OCI-LY1 (cell line): ENCODE measurements at regions not wholly inside any gene's neighbourhood (a gene's known extent, or its start where the extent isn't known, plus 50 kb on each side); places are given as distances from the start of the nearest gene placed in this dataset.

Experiments
- H2AFZ ChIP-seq: fragments of 200-600 bp; sonication (generic), shearing (Covaris generic); 2 replicates; pipeline ENCODE4 v1.6.0; 2014; ENCODE audit warnings: antibody characterized with exemption, mild to moderate bottlenecking, low read length
- H3F3A ChIP-seq: fragments of 200-600 bp; sonication (generic), shearing (Covaris generic); 2 replicates; pipeline ENCODE4 v1.6.0; 2014; ENCODE audit warnings: mild to moderate bottlenecking, antibody characterized with exemption, low read length, moderate library complexity; ENCODE audit not compliant: insufficient read depth
- H3K27ac ChIP-seq: fragments of 200-600 bp; sonication (generic); 2 replicates; pipeline ENCODE4 v1.5.1; 2014; ENCODE audit warnings: low read length, mixed run types, mild to moderate bottlenecking, low read depth; ENCODE audit not compliant: poor library complexity, severe bottlenecking
- H3K27me3 ChIP-seq: fragments of 200-600 bp; sonication (generic); 2 replicates; pipeline ENCODE4 v1.6.0; 2014; ENCODE audit warnings: antibody characterized with exemption, mild to moderate bottlenecking, low read length, moderate library complexity; ENCODE audit not compliant: insufficient read depth
- H3K36me3 ChIP-seq: fragments of 200-600 bp; sonication (generic); 2 replicates; pipeline ENCODE4 v1.6.1; 2014; ENCODE audit warnings: mild to moderate bottlenecking, antibody characterized with exemption, low read length, moderate library complexity, mixed read lengths; ENCODE audit not compliant: insufficient read depth
- H3K4me1 ChIP-seq: fragments of 200-600 bp; sonication (generic); 2 replicates; pipeline ENCODE4 v1.5.1; 2014; ENCODE audit warnings: mild to moderate bottlenecking, low read length, moderate library complexity; ENCODE audit not compliant: insufficient read depth, severe bottlenecking
- H3K4me2 ChIP-seq: fragments of 200-600 bp; sonication (generic), shearing (Covaris generic); 2 replicates; pipeline ENCODE4 v1.6.1; 2014; ENCODE audit warnings: low read length
- H3K4me3 ChIP-seq: fragments of 200-600 bp; sonication (generic); 2 replicates; pipeline ENCODE4 v1.5.1; 2014; ENCODE audit warnings: low read length, low read depth, mild to moderate bottlenecking, mixed read lengths; ENCODE audit not compliant: poor library complexity, severe bottlenecking
- H3K79me2 ChIP-seq: fragments of 200-600 bp; shearing (Covaris generic); 2 replicates; pipeline ENCODE4 v1.6.1; 2016; ENCODE audit warnings: mixed run types, low read length, mixed read lengths; ENCODE audit not compliant: insufficient read depth
- H3K9ac ChIP-seq: fragments of 200-600 bp; sonication (generic), shearing (Covaris generic); 2 replicates; pipeline ENCODE4 v1.6.1; 2014; ENCODE audit warnings: mild to moderate bottlenecking, low read length, mixed read lengths
- H3K9me2 ChIP-seq: fragments of 200-600 bp; sonication (generic), shearing (Covaris generic); 2 replicates; pipeline ENCODE4 v1.6.1; 2014; ENCODE audit warnings: low read depth, mild to moderate bottlenecking, low read length, mixed read lengths
- H3K9me3 ChIP-seq: fragments of 200-600 bp; shearing (Covaris generic); 2 replicates; pipeline ENCODE4 v1.6.1; 2014; ENCODE audit warnings: low read length, mixed read lengths
- H4K20me1 ChIP-seq: fragments of 200-600 bp; sonication (generic), shearing (Covaris generic); 2 replicates; pipeline ENCODE4 v1.6.0; 2016; ENCODE audit warnings: mild to moderate bottlenecking, low read length; ENCODE audit not compliant: insufficient read depth
- CTCF ChIP-seq: fragments of 200-600 bp; sonication (generic), shearing (Covaris generic); IDR thresholded peaks from 2 replicates; pipeline ENCODE4 v1.5.1; 2017; ENCODE audit warnings: mild to moderate bottlenecking, antibody characterized with exemption, low read length, moderate library complexity, mixed read lengths
- EZH2 ChIP-seq: fragments of 200-600 bp; sonication (generic), shearing (Covaris generic); IDR thresholded peaks from 2 replicates; pipeline ENCODE4 v1.8.0; 2017; ENCODE audit warnings: borderline replicate concordance, mixed run types, mild to moderate bottlenecking, antibody characterized with exemption, low read length, moderate library complexity, mixed read lengths

DNA sequence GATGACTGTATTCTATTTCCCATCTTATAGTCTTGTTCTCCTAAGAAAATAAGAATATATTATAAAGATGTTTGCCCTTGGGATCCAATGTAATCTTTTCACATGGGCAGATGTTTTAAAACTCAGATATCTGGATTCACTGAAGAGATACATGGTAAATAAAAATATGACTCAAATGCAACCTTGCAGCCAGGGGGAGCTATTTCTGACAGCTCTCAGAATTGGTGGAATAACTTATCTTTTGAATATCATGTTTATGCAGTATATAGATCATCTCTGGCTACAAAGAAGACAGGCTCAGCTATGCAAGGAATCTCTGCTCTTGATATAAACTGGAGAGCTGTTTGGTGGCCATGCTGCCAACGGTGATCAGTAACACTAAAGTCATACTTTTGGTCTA is 274.7 kb downstream of the GLUD2 start:
- H3K9ac ChIP-seq, result no peak overlapping the region
- H3K4me2 ChIP-seq, result no peak overlapping the region
- no peak overlapping the region for H3K27ac ChIP-seq
- no peaks in the 10 kb centered on the region for H3K27me3 ChIP-seq
- H3K9me3 ChIP-seq, result no peaks in the 10 kb centered on the region
- H3K4me3 ChIP-seq, result no peak overlapping the region
- no peaks in the 10 kb centered on the region for H3K4me1 ChIP-seq
- H3F3A ChIP-seq, result no peaks in the 10 kb centered on the region
- no peak overlapping the region for H2AFZ ChIP-seq
- H3K79me2 ChIP-seq, result no peaks in the 10 kb centered on the region
- no peaks in the 10 kb centered on the region for H3K36me3 ChIP-seq
- peak; percentile 51 for TF ChIP-seq CTCF
- TF ChIP-seq EZH2, result no peak
- H3K9me2 ChIP-seq, result no peaks in the 10 kb centered on the region
- H4K20me1 ChIP-seq, result no peaks in the 10 kb centered on the region

DNA sequence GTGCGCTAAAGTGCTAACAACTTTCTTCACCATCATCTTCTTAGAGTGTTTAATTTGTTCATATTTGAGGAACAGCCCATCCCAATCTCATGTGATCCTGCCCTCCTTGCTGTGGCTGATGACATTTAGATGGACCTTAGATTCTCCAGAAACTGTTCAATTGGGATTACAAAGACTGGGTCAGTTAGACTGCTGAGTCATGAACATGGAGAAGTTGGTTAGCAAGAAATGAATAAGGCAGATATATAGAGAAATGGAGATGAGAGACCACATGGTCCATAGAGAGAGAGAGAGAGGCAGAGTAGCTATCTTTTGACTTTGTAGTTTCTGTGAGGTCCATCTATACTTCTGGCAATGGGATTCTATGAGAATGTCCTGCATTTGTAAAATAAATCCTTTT is 275.9 kb downstream of the GLUD2 start:
- no peak overlapping the region for H3K4me3 ChIP-seq
- no peaks in the 10 kb centered on the region for H3K79me2 ChIP-seq
- H4K20me1 ChIP-seq, result no peaks in the 10 kb centered on the region
- H3K27ac ChIP-seq, result no peak overlapping the region
- H3K9me3 ChIP-seq, result no peaks in the 10 kb centered on the region
- H3F3A ChIP-seq, result no peaks in the 10 kb centered on the region
- no peak overlapping the region for H3K4me2 ChIP-seq
- H3K36me3 ChIP-seq, result no peaks in the 10 kb centered on the region
- no peaks in the 10 kb centered on the region for H3K4me1 ChIP-seq
- no peaks in the 10 kb centered on the region for H3K27me3 ChIP-seq
- H3K9ac ChIP-seq, result no peak overlapping the region
- TF ChIP-seq EZH2 (no peak), CTCF (no peak)
- no peaks in the 10 kb centered on the region for H3K9me2 ChIP-seq
- no peak overlapping the region for H2AFZ ChIP-seq

DNA sequence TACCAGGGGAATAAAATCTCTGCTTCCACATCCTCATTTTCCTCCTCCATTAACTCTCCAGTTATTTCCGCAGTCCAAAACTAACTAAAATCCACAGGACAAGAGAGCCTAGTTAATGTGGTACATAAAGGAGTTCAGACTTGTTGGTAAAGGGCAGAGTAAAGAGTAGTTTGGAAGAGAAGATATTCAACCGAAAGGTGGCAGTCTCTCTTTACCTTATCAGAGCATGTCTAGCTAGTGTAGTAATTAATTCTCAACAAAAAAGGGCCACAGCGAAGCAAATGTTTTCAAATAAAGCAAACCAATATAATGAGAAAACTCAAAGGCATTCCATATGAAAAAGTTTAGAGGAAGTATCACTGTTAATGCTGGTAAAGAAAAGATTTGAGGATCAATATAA is 286.5 kb downstream of the GLUD2 start:
- H3K9me2 ChIP-seq, result no peaks in the 10 kb centered on the region
- no peaks in the 10 kb centered on the region for H3F3A ChIP-seq
- no peaks in the 10 kb centered on the region for H3K79me2 ChIP-seq
- peak overlapping the region; percentile 82 for H3K27ac ChIP-seq
- H4K20me1 ChIP-seq, result no peaks in the 10 kb centered on the region
- peak overlapping the region; percentile 55; the same call in 1 of the 2 replicates for H3K4me2 ChIP-seq
- H2AFZ ChIP-seq, result no peak overlapping the region
- peaks cover 48% of the 10 kb centered on the region for H3K4me1 ChIP-seq
- H3K9me3 ChIP-seq, result no peaks in the 10 kb centered on the region
- peak overlapping the region; percentile 41 for H3K9ac ChIP-seq
- H3K36me3 ChIP-seq, result no peaks in the 10 kb centered on the region
- TF ChIP-seq CTCF (peak; percentile 68), EZH2 (no peak)
- no peak overlapping the region for H3K4me3 ChIP-seq
- no peaks in the 10 kb centered on the region for H3K27me3 ChIP-seq
